HepG2 (cell line): ENCODE measurements at regions not wholly inside any gene's neighbourhood (a gene's known extent, or its start where the extent isn't known, plus 50 kb on each side); places are given as distances from the start of the nearest gene placed in this dataset.

Experiments
- BHLHE40 ChIP-seq: IDR thresholded peaks from 2 replicates; pipeline ENCODE4 v1.6.1; 2011; ENCODE audit warnings: low read length, improper control_type of control experiment
- CCAR2 ChIP-seq: fragments of 200-400 bp; formaldehyde crosslinking; optimal IDR thresholded peaks from 2 replicates; pipeline ENCODE3; 2018; ENCODE audit warnings: low read depth, mild to moderate bottlenecking, low read length, moderate library complexity
- CREB1 ChIP-seq, 2 experiments: fragments of 450-650 bp in 1 of 2; IDR thresholded peaks; 2 replicates each; pipeline ENCODE4 v1.6.1; 2016 to 2017; ENCODE audit warnings: control low read depth in 1 of 2, mild to moderate bottlenecking in 1 of 2, missing compliant biosample characterization in 1 of 2, missing genetic modification characterization in 1 of 2
- FOXK2 ChIP-seq: fragments of 450-650 bp; IDR thresholded peaks from 2 replicates; pipeline ENCODE4 v1.6.1; 2016
- KAT8 ChIP-seq: IDR thresholded peaks from 2 replicates; pipeline ENCODE4 v1.6.1; 2016; ENCODE audit warnings: missing genetic modification reagents, missing compliant biosample characterization
- MAFG ChIP-seq: sonication (generic); formaldehyde crosslinking; IDR thresholded peaks from 2 replicates; pipeline ENCODE4 v1.5.1; 2020; ENCODE audit warnings: mild to moderate bottlenecking, missing genetic modification reagents
- NCOR1 ChIP-seq: fragments of 200-600 bp; sonication (generic); IDR thresholded peaks from 2 replicates; pipeline ENCODE4 v1.7.0; 2017; ENCODE audit warnings: antibody characterized with exemption, low read length, borderline replicate concordance
- NFKBIZ ChIP-seq: IDR thresholded peaks from 2 replicates; pipeline ENCODE4 v1.6.1; 2018; ENCODE audit warnings: missing genetic modification reagents, missing compliant biosample characterization
- NR3C1 ChIP-seq: sonication (generic); formaldehyde crosslinking; IDR thresholded peaks from 2 replicates; pipeline ENCODE4 v1.4.0; 2020; ENCODE audit warnings: missing genetic modification reagents
- ONECUT2 ChIP-seq: sonication (generic); formaldehyde crosslinking; IDR thresholded peaks from 2 replicates; pipeline ENCODE4 v1.4.0; 2020; ENCODE audit warnings: missing genetic modification reagents
- REPIN1 ChIP-seq: sonication (generic); formaldehyde crosslinking; IDR thresholded peaks from 2 replicates; pipeline ENCODE4 v1.8.0; 2022; ENCODE audit warnings: missing genetic modification reagents, low read depth, mild to moderate bottlenecking, borderline replicate concordance
- RFXANK ChIP-seq: IDR thresholded peaks from 2 replicates; pipeline ENCODE4 v1.6.1; 2016
- SKIL ChIP-seq: sonication (generic); formaldehyde crosslinking; IDR thresholded peaks from 2 replicates; pipeline ENCODE4 v1.8.0; 2022; ENCODE audit warnings: missing genetic modification reagents, mild to moderate bottlenecking, moderate library complexity, borderline replicate concordance
- ZNF292 ChIP-seq: sonication (generic); formaldehyde crosslinking; IDR thresholded peaks from 2 replicates; pipeline ENCODE4 v1.8.1; 2022; ENCODE audit warnings: mild to moderate bottlenecking, low read depth, missing genetic modification reagents, borderline replicate concordance
- ZNF354B ChIP-seq: sonication (generic); formaldehyde crosslinking; IDR thresholded peaks from 2 replicates; pipeline ENCODE4 v1.8.0; 2022; ENCODE audit warnings: mild to moderate bottlenecking, missing genetic modification reagents
- ZNF550 ChIP-seq: sonication (generic); formaldehyde crosslinking; IDR thresholded peaks from 2 replicates; pipeline ENCODE4 v1.4.0; 2020; ENCODE audit warnings: mild to moderate bottlenecking, missing genetic modification reagents, borderline replicate concordance
- ZNF562 ChIP-seq: sonication (generic); formaldehyde crosslinking; IDR thresholded peaks from 2 replicates; pipeline ENCODE4 v1.8.0; 2022; ENCODE audit warnings: missing genetic modification reagents, borderline replicate concordance
- ZNF746 ChIP-seq: sonication (generic); formaldehyde crosslinking; IDR thresholded peaks from 2 replicates; pipeline ENCODE4 v1.8.0; 2022; ENCODE audit warnings: mild to moderate bottlenecking, missing genetic modification reagents
- ZNF777 ChIP-seq: sonication (generic); formaldehyde crosslinking; IDR thresholded peaks from 2 replicates; pipeline ENCODE4 v1.4.0; 2020; ENCODE audit warnings: missing genetic modification reagents
- TF ChIP-seq, protein P1 (sequence below): sonication (generic); formaldehyde crosslinking; IDR thresholded peaks from 2 replicates; pipeline ENCODE4 v1.4.0; 2020; ENCODE audit warnings: mild to moderate bottlenecking, missing genetic modification reagents

DNA sequence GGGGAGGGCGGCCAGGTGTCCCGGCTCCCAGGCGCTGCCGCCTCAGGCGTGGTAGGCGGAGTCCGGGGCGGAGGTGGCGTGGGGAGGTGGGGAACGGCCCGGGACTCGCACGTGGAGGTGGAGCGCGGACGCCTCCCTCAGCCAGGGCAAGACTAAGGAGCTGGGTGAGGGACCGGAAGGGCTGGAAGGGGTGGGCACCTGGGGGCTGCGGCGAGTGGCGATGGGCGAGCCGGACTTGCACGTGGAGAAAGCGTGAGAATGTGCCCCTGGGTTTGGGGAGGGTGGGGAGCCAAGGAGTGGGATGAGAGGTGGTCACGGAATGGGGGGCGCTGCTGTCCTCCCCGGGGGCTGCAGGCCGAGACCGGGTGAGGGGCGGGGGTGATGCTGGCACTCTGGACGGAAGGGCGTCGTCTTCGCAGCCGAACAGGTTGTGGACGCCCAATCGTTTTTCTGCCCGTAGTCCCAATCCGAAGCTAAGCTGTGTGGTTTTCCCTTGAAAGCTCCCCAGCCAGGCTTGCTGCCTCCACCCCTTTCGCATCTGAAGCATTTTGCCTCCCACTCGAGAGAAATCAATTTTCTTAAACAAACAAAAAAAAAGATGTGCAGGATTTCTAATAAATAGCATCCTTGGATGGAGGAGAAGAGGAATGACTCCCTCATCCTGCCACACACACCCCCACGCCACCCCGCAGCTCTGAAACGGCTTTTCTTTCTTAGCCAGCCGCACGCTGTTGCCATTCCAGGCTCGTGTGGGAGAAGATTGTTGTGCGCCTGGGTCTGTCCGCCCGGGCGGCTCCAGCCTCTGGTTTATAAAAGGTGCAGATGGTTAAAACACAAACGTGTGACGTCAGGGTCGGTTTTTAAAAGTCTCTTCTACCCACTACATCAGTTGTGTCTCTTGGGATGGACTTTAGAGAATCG, 62.5 kb upstream of the ANKRD28 start (continued):
- TF ChIP-seq CREB1 (IDR thresholded peaks at IDR 0.05) (peak; percentile 83), CREB1 (CRISPR knock-in tag; IDR thresholded peaks at IDR 0.05) (no peak; the same call in 1 of the 2 replicates), BHLHE40 (peak; percentile 55; the same call in 1 of the 2 replicates), ZNF354B (no peak), ONECUT2 (CRISPR knock-in tag) (peak; percentile 35; the same call in 1 of the 2 replicates), ZNF292 (CRISPR knock-in tag) (peak; percentile 33; the same call in 1 of the 2 replicates), FOXK2 (no peak), RFXANK (no peak), MAFG (CRISPR knock-in tag) (peak; percentile 39; the same call in 1 of the 2 replicates), NFKBIZ (CRISPR knock-in tag) (no peak), ZNF562 (CRISPR knock-in tag) (no peak), SKIL (no peak), NR3C1 (no peak), KAT8 (CRISPR knock-in tag) (0 out of 2 replicates have a peak, but pooled peaks have one; percentile 21), ZNF550 (no peak), ZNF777 (peak; percentile 56; the same call in 1 of the 2 replicates), REPIN1 (no peak), ZNF746 (CRISPR knock-in tag) (peak; percentile 56; the same call in 1 of the 2 replicates), NCOR1 (no peak), CCAR2 (no peak)
- TF ChIP-seq, protein P1, sequence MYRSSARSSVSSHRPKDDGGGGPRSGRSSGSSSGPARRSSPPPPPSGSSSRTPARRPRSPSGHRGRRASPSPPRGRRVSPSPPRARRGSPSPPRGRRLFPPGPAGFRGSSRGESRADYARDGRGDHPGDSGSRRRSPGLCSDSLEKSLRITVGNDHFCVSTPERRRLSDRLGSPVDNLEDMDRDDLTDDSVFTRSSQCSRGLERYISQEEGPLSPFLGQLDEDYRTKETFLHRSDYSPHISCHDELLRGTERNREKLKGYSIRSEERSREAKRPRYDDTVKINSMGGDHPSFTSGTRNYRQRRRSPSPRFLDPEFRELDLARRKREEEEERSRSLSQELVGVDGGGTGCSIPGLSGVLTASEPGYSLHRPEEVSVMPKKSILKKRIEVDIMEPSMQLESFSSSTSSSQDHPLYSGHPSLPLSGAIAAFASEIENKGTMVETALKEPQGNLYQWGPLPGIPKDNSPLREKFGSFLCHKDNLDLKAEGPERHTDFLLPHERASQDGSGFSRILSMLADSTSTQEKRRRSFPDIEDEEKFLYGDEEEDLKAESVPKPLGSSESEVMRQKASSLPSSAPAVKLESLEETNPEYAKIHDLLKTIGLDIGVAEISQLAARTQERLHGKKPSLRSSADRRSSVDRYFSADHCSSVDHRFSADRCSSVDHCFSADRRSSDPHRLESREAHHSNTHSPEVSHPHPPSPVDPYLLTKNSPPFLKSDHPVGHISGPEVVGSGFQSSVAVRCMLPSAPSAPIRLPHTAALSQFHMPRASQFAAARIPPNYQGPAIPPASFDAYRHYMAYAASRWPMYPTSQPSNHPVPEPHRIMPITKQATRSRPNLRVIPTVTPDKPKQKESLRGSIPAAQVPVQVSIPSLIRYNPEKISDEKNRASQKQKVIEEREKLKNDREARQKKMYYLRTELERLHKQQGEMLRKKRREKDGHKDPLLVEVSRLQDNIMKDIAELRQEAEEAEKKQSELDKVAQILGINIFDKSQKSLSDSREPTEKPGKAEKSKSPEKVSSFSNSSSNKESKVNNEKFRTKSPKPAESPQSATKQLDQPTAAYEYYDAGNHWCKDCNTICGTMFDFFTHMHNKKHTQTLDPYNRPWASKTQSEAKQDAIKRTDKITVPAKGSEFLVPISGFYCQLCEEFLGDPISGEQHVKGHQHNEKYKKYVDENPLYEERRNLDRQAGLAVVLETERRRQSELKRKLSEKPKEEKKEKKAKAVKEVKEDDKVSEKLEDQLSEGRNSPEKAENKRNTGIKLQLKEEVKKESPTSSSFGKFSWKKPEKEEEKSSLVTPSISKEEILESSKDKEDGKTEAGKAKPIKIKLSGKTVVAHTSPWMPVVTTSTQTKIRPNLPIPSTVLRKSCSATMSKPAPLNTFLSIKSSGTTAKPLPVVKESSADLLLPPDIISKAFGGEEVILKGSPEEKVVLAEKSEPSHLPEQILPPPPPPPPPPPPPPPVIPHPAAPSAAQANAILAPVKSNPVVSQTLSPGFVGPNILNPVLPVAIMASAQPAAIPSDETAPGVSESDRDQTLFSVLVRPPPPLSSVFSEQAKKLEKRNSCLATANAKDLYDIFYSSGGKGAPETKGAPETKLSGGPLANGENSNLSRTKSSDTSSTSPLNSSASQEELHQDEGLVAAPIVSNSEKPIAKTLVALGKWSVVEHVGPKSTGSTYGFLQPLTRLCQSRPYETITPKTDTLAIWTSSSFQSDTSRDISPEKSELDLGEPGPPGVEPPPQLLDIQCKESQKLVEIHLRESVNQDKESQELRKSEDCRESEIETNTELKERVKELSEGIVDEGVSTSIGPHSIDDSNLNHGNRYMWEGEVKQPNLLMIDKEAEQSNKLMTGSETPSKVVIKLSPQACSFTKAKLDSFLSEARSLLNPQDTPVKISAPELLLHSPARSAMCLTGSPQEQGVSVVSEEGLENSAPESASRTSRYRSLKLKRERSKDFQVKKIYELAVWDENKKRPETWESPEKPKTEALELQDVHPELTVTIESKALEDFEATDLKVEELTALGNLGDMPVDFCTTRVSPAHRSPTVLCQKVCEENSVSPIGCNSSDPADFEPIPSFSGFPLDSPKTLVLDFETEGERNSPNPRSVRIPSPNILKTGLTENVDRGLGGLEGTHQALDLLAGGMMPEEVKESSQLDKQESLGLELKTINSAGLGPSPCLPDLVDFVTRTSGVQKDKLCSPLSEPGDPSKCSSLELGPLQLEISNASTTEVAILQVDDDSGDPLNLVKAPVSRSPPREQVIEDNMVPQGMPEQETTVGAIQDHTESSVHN (CRISPR knock-in tag) = peak; percentile 69; the same call in 1 of the 2 replicates
